HEK293T (cell line): ENCODE measurements at regions not wholly inside any gene's neighbourhood (a gene's known extent, or its start where the extent isn't known, plus 50 kb on each side); places are given as distances from the start of the nearest gene placed in this dataset.

Experiments used
- ARNT ChIP-seq: fragments of 450-650 bp; IDR thresholded peaks from 2 replicates; pipeline ENCODE4 v1.6.1; 2017; ENCODE audit warnings: mild to moderate bottlenecking
- ELF4 ChIP-seq: fragments of 450-650 bp; IDR thresholded peaks from 2 replicates; pipeline ENCODE4 v1.6.1; 2017; ENCODE audit warnings: antibody characterized with exemption
- FOXA1 ChIP-seq: fragments of 450-650 bp; IDR thresholded peaks from 2 replicates; pipeline ENCODE4 v1.6.1; 2016; ENCODE audit warnings: mild to moderate bottlenecking
- FOXK2 ChIP-seq: fragments of 450-650 bp; IDR thresholded peaks from 2 replicates; pipeline ENCODE4 v1.6.1; 2016; ENCODE audit warnings: mild to moderate bottlenecking
- FOXM1 ChIP-seq: fragments of 450-650 bp; IDR thresholded peaks from 2 replicates; pipeline ENCODE4 v1.6.1; 2017; ENCODE audit warnings: mild to moderate bottlenecking, borderline replicate concordance
- LEF1 ChIP-seq: fragments of 450-650 bp; IDR thresholded peaks from 2 replicates; pipeline ENCODE4 v1.6.1; 2017; ENCODE audit warnings: mild to moderate bottlenecking, borderline replicate concordance
- NFRKB ChIP-seq: fragments of 450-650 bp; IDR thresholded peaks from 2 replicates; pipeline ENCODE4 v1.6.1; 2016; ENCODE audit warnings: mild to moderate bottlenecking, moderate library complexity
- SP1 ChIP-seq: fragments of 450-650 bp; IDR thresholded peaks from 2 replicates; pipeline ENCODE4 v1.6.1; 2017
- SUZ12 ChIP-seq: fragments of 450-650 bp; IDR thresholded peaks from 2 replicates; pipeline ENCODE4 v1.6.1; 2016; ENCODE audit warnings: mild to moderate bottlenecking
- TARDBP ChIP-seq: fragments of 450-650 bp; IDR thresholded peaks from 2 replicates; pipeline ENCODE4 v1.6.1; 2016
- ZNF384 ChIP-seq: fragments of 450-650 bp; IDR thresholded peaks from 2 replicates; pipeline ENCODE4 v1.6.1; 2016

GRCh38 chr9:118444403-118444802, 740.2 kb downstream of the TLR4 start:
- no peak for TF ChIP-seq FOXA1
- no peak for TF ChIP-seq SP1
- TF ChIP-seq ELF4 = no peak
- no peak for TF ChIP-seq FOXM1
- no peak for TF ChIP-seq SUZ12
- no peak for TF ChIP-seq ZNF384
- no peak for TF ChIP-seq NFRKB
- TF ChIP-seq TARDBP = no peak
- TF ChIP-seq LEF1 = no peak
- TF ChIP-seq FOXK2 = no peak
- no peak for TF ChIP-seq ARNT
